GM12892 (cell line): ENCODE measurements at regions not wholly inside any gene's neighbourhood (a gene's known extent, or its start where the extent isn't known, plus 50 kb on each side); places are given as distances from the start of the nearest gene placed in this dataset.

ENCODE experiments used
- DNase-seq: peaks from one replicate; pipeline ENCODE4 v3.0.0; 2011; ENCODE audit not compliant: insufficient read length
- FAIRE-seq: peaks from 2 replicates; lab custom pipeline; 2011; peaks lifted over from hg19 to GRCh38; lab: Jason Lieb, UNC
- POLR2A ChIP-seq: IDR thresholded peaks from 2 replicates; pipeline ENCODE4 v1.6.1; 2011; ENCODE audit warnings: low read depth, low read length, control low read depth
- POLR2AphosphoS5 ChIP-seq: IDR thresholded peaks from 2 replicates; pipeline ENCODE4 v1.6.1; 2011; ENCODE audit warnings: low read depth, low read length, control low read depth
- TAF1 ChIP-seq: IDR thresholded peaks from 2 replicates; pipeline ENCODE4 v1.6.1; 2011; ENCODE audit warnings: low read depth, mild to moderate bottlenecking, control low read depth, low read length, borderline replicate concordance

- DNase-seq (no peak), FAIRE-seq (no peak)
- TF ChIP-seq POLR2AphosphoS5 = no peak
- no peak for TF ChIP-seq POLR2A
- TF ChIP-seq TAF1 = no peak
These were observed 1517.5 kb upstream of the ZEB2 start for GRCh38 chr2:146037334-146037870.

GRCh38 chr2:146031158-146031557, 1511.2 kb upstream of the ZEB2 start:
- FAIRE-seq (no peak), DNase-seq (no peak)
- no peak for TF ChIP-seq TAF1
- no peak for TF ChIP-seq POLR2A
- TF ChIP-seq POLR2AphosphoS5 = no peak

- FAIRE-seq (no peak), DNase-seq (no peak)
- TF ChIP-seq POLR2AphosphoS5 (no peak), POLR2A (no peak)
These were observed 1507.2 kb upstream of the ZEB2 start for GRCh38 chr2:146027156-146027555.

GRCh38 chr2:146025519-146025918, 1505.6 kb upstream of the ZEB2 start:
- no peak for TF ChIP-seq POLR2A
- TF ChIP-seq TAF1 = no peak
- no peak for TF ChIP-seq POLR2AphosphoS5
- DNase-seq (no peak), FAIRE-seq (no peak)

- DNase-seq = no peak
- no peak for FAIRE-seq
- TF ChIP-seq POLR2A (no peak), POLR2AphosphoS5 (no peak), TAF1 (no peak)
These were observed 1504.4 kb upstream of the ZEB2 start for GRCh38 chr2:146024212-146024743.

GRCh38 chr2:146004462-146004861, 1484.5 kb upstream of the ZEB2 start:
- no peak for TF ChIP-seq POLR2AphosphoS5
- no peak for TF ChIP-seq TAF1
- no peak for TF ChIP-seq POLR2A
- DNase-seq = no peak
- no peak for FAIRE-seq

GRCh38 chr2:146003337-146003736, 1483.4 kb upstream of the ZEB2 start:
- no peak for FAIRE-seq
- no peak for TF ChIP-seq TAF1
- TF ChIP-seq POLR2AphosphoS5 = no peak
- TF ChIP-seq POLR2A = no peak
- no peak for DNase-seq

GRCh38 chr2:145994910-145995309, 1475.0 kb upstream of the ZEB2 start:
- TF ChIP-seq POLR2AphosphoS5 (no peak), POLR2A (no peak), TAF1 (no peak)
- DNase-seq (no peak), FAIRE-seq (no peak)

- TF ChIP-seq TAF1 (no peak), POLR2AphosphoS5 (no peak), POLR2A (no peak)
- FAIRE-seq = no peak
- DNase-seq = no peak
These were observed 1472.7 kb upstream of the ZEB2 start for GRCh38 chr2:145992572-145992971.

GRCh38 chr2:145987793-145988192, 1467.9 kb upstream of the ZEB2 start:
- no peak for DNase-seq
- FAIRE-seq = no peak
- TF ChIP-seq POLR2AphosphoS5 (no peak), TAF1 (no peak), POLR2A (no peak)

- DNase-seq = no peak
- TF ChIP-seq TAF1 (no peak), POLR2A (no peak), POLR2AphosphoS5 (no peak)
- no peak for FAIRE-seq
These were observed 1465.6 kb upstream of the ZEB2 start for GRCh38 chr2:145985517-145985916.

- no peak for DNase-seq
- TF ChIP-seq TAF1 = no peak
- no peak for TF ChIP-seq POLR2A
- TF ChIP-seq POLR2AphosphoS5 = no peak
- FAIRE-seq = no peak
These were observed 1464.7 kb upstream of the ZEB2 start for GRCh38 chr2:145984580-145984979.
